ENCODE measurements at regions not wholly inside any gene's neighbourhood (a gene's known extent, or its start where the extent isn't known, plus 50 kb on each side); places are given as distances from the start of the nearest gene placed in this dataset.
A peak's percentile ranks its signal among the peaks of the same experiment; 100 is the strongest.

DNA sequence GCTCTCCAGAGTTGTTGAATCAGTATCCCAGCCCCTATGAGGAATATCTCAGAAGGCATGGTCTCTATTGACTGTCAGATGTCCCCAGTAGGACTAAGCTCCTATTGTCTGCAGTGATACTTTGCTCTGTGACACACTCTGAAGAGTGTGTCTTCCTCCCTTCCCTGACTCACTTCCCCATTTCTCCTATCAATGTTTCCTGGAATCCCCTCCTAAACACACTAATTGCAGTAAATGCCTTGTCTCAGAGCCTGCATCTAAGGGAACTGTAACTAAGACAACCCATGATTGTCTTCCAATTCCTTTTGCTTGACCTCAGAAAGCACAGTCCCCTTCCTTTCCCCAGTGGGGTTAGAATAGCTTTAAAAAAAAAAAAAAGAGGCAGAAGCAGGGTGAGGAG, 397.3 kb upstream of the PROK2 start:
- FAIRE-seq (peak; percentile 33), DNase-seq (ENCODE audit: insufficient read length) (no peak)
- no peak for TF ChIP-seq TAF1 (IDR thresholded peaks at IDR 0.05; ENCODE audit: borderline replicate concordance, low read depth, low read length)
- TF ChIP-seq POLR2AphosphoS5 (IDR thresholded peaks at IDR 0.05; ENCODE audit: low read depth, low read length), result no peak
- no peak for TF ChIP-seq POLR2A (IDR thresholded peaks at IDR 0.05; ENCODE audit: low read depth, low read length)

DNA sequence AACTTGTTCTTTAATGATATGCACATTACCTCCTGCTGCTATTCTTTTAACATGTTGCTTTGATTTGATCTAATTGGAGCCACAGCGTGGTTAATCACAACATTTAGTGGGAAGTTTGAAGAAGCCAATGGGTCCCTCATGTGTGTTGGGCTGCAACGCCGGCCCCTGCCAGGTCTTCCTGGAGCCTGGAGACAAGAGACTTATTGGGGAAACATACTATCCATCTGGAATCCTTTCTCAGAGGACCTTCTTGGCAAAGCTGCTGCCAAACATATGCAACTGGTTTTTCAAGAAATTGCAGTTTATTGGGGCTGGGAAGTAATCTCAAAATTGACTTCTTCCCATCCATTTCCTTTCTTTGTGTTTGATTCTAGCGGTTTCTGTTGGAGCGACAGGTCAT, 396.3 kb upstream of the PROK2 start:
- FAIRE-seq, result no peak
- DNase-seq (ENCODE audit: insufficient read length), result no peak
- TF ChIP-seq TAF1 (IDR thresholded peaks at IDR 0.05; ENCODE audit: borderline replicate concordance, low read depth, low read length), result no peak
- TF ChIP-seq POLR2AphosphoS5 (IDR thresholded peaks at IDR 0.05; ENCODE audit: low read depth, low read length), result no peak
- TF ChIP-seq POLR2A (IDR thresholded peaks at IDR 0.05; ENCODE audit: low read depth, low read length), result no peak

- no peak for TF ChIP-seq POLR2AphosphoS5 (IDR thresholded peaks at IDR 0.05; ENCODE audit: low read depth, low read length)
- DNase-seq (ENCODE audit: insufficient read length) (no peak), FAIRE-seq (no peak)
Observed at GRCh38 chr3:72180405-72180804, 395.5 kb upstream of the PROK2 start.

GRCh38 chr3:72179107-72179464, 394.1 kb upstream of the PROK2 start:
- no peak for DNase-seq (ENCODE audit: insufficient read length)
- no peak for FAIRE-seq
- no peak for TF ChIP-seq POLR2A (IDR thresholded peaks at IDR 0.05; ENCODE audit: low read depth, low read length)
- TF ChIP-seq POLR2AphosphoS5 (IDR thresholded peaks at IDR 0.05; ENCODE audit: low read depth, low read length), result no peak
- TF ChIP-seq TAF1 (IDR thresholded peaks at IDR 0.05; ENCODE audit: borderline replicate concordance, low read depth, low read length), result no peak

DNA sequence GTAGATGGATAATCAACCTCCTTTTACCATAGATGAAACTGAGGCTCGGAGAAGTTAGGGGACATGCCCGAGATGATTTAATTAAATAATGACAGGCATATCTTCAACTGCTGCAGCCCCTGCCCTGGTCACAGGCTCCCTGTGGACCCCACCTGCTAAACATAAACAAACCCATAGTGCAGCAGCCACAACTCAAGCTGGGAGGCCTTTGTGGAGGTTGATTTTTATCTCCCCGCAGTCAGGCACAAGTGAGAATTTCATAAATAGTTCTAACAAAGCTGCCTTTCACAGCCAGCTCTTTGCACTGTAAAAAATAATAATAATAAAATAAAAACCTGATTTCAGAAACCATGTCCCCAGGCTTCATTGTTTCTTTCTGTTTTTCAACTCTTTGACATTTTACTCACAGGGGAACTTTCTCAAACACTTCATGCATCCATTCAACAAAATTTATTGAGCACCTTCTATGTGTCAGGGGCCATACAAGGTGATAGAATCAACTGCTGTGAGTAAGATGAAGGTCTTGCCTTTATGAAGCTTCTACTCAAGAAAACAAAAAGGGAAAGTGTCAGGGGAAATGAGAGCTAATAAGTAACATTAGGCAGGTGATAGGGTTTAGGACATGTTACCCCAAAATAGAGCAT, 393.6 kb upstream of the PROK2 start:
- FAIRE-seq (peak; percentile 57), DNase-seq (ENCODE audit: insufficient read length) (no peak)
- TF ChIP-seq TAF1 (IDR thresholded peaks at IDR 0.05; ENCODE audit: borderline replicate concordance, low read depth, low read length) (no peak), POLR2A (IDR thresholded peaks at IDR 0.05; ENCODE audit: low read depth, low read length) (no peak), POLR2AphosphoS5 (IDR thresholded peaks at IDR 0.05; ENCODE audit: low read depth, low read length) (no peak)

DNA sequence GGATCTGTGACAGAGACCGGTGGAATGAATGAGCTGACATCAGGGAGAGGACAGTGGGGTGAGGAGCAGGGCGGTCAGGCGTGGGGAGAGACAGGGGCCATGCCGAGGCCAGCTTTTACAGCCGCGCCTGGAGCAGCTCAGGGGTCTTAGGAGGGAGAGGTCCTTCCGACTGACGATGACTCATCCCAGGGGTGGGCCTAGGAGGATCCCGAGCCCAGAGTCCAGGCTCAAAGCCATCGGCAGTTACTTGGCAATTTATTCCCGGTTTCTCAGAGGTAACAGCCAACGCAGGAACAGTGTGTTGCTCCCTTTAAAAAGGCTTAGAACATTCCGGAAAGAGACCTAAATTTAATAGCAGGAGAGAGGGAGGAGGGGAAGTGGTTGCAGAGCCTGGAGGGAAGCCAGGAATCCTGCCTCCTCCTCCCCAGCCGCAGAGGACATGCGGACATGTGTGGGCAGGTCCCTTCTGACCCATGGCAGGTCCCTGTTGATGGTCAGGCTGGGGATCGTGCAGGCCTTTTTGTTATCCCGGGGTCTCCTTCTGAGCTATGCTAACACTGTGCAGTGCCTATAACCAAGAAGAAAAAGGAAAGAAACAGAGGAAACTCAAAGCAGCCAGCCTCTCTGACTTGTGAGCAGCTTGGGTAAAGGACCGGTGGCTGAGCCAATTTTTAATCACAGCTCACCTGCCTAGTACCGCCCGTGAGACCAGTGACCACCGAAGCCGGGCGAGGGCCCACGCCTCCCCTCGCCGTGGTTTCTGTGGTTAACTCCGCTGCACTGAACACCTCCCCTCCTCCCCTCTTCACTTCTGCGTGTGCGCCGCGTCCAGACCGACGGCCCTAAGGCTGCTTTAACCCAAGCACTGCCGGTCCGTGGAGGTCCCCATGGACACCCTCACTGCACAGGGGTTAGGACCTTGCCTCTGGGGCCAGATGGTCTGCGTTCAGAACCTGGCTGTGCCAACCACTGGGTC, 392.4 kb upstream of the PROK2 start:
- peak; percentile 93 for FAIRE-seq
- peak; percentile 48 for DNase-seq (ENCODE audit: insufficient read length)
- TF ChIP-seq POLR2AphosphoS5 (IDR thresholded peaks at IDR 0.05; ENCODE audit: low read depth, low read length) (no peak), TAF1 (IDR thresholded peaks at IDR 0.05; ENCODE audit: borderline replicate concordance, low read depth, low read length) (no peak), POLR2A (IDR thresholded peaks at IDR 0.05; ENCODE audit: low read depth, low read length) (no peak)

GRCh38 chr3:72176537-72177041, 391.6 kb upstream of the PROK2 start:
- no peak for TF ChIP-seq POLR2A (IDR thresholded peaks at IDR 0.05; ENCODE audit: low read depth, low read length)
- peak; percentile 56 for DNase-seq (ENCODE audit: insufficient read length)
- FAIRE-seq, result peak; percentile 97

DNA sequence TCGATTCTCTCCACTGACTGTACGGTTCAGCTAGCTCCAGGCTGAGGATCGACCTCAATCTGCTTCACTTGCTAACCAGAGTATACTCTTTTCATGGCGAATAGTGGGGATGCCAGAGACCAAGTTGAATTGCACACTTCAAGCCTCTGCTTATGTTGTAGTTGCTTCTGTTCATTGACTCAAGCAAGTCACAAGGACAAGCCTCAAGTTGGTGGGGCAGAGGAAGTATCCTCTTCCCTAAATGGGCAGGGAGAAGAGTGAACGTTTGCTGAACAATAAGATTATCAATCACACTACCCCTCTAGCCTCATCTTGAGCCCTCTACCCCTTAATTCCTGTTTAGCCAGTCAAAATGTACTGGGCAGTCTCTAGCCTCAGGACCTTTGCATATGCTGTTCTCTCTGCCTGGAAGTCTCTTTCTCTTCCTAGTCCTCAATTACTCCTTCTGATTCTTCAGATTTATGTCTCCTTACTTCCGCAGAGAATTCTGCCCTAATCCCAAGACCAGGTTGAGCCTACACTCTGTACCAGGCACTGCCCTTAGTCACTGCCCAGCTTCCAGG, 390.4 kb upstream of the PROK2 start:
- FAIRE-seq (no peak), DNase-seq (ENCODE audit: insufficient read length) (no peak)
- TF ChIP-seq POLR2AphosphoS5 (IDR thresholded peaks at IDR 0.05; ENCODE audit: low read depth, low read length) (no peak), TAF1 (IDR thresholded peaks at IDR 0.05; ENCODE audit: borderline replicate concordance, low read depth, low read length) (no peak), POLR2A (IDR thresholded peaks at IDR 0.05; ENCODE audit: low read depth, low read length) (no peak)

DNA sequence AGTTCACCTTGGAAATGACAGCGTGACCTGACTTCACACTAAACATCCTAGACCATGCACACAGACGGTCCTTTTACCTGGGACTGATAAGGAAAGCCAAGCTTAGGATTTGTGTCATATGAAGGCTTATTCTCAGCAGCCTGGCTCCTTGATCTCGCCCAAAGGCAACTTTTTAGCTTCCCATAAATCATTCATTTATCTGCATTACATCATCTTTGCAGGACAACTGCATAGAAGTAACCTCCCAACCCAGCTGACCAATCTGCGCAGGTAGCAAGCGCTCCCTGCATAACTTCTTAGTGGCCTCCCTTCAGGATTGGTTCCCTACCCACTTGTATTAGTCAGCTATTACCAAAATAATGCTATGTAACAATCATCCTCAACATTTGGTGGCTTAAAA, 389.9 kb upstream of the PROK2 start:
- FAIRE-seq, result peak; percentile 56
- DNase-seq (ENCODE audit: insufficient read length), result no peak

DNA sequence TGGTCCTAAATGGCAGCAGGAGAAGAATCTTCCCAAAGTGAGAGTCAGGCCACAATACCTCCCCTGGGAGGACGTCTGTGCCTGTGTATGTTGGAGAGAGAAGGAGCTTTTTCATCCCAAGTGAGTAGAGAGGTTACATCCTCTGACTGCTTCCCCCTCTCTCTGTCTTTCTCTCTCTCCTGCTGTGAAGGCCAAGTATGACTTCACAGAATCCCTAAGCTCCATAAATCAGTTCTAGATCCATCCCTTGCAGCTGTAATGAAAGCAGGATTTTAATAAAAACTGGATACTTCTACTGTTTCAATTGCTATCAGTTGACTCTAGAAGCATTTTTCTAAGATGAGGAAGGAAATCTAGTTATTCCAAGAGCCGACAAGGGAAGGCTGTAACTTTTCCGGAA, 389.1 kb upstream of the PROK2 start:
- DNase-seq (ENCODE audit: insufficient read length), result no peak
- TF ChIP-seq TAF1 (IDR thresholded peaks at IDR 0.05; ENCODE audit: borderline replicate concordance, low read depth, low read length) (no peak), POLR2A (IDR thresholded peaks at IDR 0.05; ENCODE audit: low read depth, low read length) (no peak), POLR2AphosphoS5 (IDR thresholded peaks at IDR 0.05; ENCODE audit: low read depth, low read length) (no peak)
- no peak for FAIRE-seq

More for the DNA sequence above, 389.9 kb upstream of the PROK2 start:
- TF ChIP-seq POLR2AphosphoS5 (IDR thresholded peaks at IDR 0.05; ENCODE audit: low read depth, low read length) (no peak), TAF1 (IDR thresholded peaks at IDR 0.05; ENCODE audit: borderline replicate concordance, low read depth, low read length) (no peak), POLR2A (IDR thresholded peaks at IDR 0.05; ENCODE audit: low read depth, low read length) (no peak)

DNA sequence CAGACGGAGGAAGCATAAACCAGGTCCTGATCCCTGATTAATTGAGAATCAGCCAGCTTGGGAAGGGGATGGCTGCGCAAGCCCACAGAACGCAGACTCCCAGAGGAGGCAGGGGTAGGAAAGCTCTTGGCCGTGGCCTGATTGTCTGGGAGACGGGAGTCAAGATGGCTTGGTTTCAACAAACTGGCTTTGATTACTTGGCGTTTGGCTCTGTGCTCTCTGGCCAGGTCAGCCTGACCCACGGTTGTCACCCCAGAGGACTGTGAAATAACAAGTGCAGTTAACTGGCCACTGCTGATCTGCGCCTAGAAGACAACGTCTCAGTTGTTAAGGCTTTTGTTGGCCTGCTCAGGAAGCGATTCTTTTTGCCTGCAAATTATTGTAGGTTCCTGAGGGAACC, 387.0 kb upstream of the PROK2 start:
- no peak for TF ChIP-seq POLR2AphosphoS5 (IDR thresholded peaks at IDR 0.05; ENCODE audit: low read depth, low read length)
- TF ChIP-seq TAF1 (IDR thresholded peaks at IDR 0.05; ENCODE audit: borderline replicate concordance, low read depth, low read length), result no peak
- no peak for TF ChIP-seq POLR2A (IDR thresholded peaks at IDR 0.05; ENCODE audit: low read depth, low read length)
- no peak for DNase-seq (ENCODE audit: insufficient read length)
- no peak for FAIRE-seq
